Activated T-cell treated with anti-CD3 and anti-CD28 coated beads for 48 hours (primary cell): ENCODE measurements at regions not wholly inside any gene's neighbourhood (a gene's known extent, or its start where the extent isn't known, plus 50 kb on each side); places are given as distances from the start of the nearest gene placed in this dataset.
"Not testable (repeated sequence)": the region's sequence is repeated elsewhere in the genome, so short reads cannot be mapped to it uniquely, and the experiment has no call there.

Source experiments
- DNase-seq: peaks from one replicate; pipeline ENCODE4 v3.0.0-alpha.2; 2020; ENCODE audit warnings: low read depth

DNA sequence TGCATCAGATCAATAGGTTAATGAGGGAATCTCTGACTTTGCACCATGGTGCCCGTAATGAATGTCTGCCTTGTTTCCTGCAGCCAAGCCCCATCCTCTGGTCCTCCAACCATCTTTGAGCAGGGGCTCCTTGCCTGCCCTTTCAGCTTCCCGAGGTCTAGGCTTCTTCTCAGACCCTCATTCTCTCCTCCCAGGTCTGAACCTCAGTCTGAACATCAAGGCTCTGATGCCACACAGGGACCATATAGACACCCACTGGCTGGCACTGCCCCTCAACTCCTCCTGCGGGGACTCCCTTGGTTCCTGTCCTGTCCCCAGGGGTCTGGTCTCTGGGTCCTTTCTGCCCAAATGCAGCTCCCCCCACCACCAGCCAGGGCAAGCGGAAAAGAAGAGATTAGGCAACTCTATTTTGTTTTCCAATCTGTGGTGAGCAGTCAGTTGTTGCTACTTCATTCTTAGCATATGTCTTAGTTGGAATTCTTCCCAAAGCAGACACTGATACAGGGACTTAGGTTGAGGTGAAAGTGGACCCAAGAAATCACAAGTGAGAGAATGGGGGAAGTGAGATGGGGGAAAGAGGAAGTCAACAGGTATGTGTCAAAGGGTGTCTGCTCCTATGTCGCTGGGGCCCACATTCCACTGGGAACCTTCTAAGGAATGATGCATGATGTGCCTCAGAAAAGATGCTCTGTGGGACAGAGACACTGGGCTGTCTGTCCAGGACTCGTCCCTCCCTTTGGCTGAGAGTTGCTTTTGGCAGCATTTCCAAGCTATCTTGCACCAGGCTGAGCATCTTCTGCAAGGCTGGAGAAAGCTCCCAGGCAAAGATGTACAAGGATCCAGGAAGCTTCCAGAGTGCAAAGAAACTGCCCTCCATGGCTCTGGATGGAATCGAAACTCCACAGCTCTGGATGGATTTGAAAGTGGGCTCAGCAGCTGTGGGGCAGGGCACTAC lies 1096.5 kb upstream of the TMEM132C start:
- DNase-seq = no peak

DNA sequence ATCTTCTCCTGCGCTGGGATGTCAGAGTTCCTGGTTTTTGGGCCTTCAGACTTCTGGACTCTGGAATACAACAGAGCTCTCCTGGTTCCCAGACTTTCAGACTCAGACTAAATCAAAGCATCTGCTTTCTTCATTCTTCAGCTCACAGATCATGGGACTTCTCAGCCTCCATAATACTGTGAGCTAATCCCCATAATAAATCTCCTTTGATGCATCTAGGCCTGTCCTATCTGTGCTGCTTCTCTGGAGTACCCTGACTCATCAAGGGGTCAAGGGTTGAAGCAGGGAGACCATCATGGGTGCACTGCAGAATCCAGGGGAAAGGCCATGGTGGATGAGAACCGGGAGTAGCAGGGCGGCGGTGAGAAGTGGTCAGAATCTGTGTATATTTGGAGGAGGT lies 1094.1 kb upstream of the TMEM132C start:
- no peak for DNase-seq

DNA sequence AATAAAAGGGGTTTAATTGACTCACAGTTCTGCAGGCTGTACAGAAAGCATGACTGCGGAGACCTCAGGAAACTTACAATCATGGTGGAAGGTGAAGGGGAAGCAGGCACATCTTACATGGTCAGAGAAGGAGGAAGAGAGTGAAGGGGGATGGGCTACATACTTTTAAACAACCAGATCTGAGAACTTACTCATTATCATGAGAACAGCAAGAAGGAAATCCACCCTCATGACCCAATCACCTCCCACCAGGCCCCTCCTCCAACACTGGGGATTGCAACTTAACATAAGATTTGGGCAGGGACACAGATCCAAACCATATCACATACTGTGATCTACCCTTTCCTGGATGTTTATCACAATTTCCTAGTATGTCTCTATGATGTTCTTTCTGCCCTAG lies 1093.0 kb upstream of the TMEM132C start:
- not testable (repeated sequence) for DNase-seq

DNA sequence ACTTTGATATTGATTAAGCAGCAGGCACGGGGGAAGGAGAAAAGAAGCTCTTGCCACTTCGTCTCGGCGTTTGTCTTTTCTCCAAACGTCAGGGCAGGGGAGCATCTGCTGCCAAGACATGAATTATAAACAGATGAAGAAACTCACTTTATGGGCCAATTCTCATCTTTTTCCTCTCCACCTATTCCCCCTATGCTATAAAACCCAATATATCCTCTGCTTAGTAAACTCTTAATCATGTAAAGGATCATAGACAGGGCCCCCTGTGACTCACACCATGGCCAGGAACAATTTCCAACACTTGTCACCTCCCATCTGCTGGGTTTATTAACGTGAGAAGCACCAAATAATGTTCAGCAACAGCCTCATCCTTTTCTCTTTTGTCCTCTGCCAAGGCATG lies 1092.1 kb upstream of the TMEM132C start:
- DNase-seq = no peak

DNA sequence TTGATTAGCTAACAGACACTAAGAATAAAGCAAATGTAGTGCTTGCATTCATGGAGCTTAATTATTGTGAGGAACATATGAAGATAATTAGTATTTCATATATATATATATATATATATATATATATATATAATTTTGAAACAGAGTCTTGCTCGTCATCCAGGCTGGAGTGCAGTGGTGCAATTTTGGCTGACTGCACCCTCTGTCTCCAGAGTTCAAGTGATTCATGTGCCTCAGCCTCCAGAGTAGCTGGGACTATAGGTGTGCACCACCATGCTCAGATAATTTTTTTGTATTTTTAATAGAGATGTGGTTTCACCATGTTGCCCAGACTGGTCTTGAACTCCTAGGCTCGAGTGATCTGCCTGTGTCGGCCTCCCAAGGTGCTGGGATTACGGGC lies 1091.6 kb upstream of the TMEM132C start:
- DNase-seq = no peak

DNA sequence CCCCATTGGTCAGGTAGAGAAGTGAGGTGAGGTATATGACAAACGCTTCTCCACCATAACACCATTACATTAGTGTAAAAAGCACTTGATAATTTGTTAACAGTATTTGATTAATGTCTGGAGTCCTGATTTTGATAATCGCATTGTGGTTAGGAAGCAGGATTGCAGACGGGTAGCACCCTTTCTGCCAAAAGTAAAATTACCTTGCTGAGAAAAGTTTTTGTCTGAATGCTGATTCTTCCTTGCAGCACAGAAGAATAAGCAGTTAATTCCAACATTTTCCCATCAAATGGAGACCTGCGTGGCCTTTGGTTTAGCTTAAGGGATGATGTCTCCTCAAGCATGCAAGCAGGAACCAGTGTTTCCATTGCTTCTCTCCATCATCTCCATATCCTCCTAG lies 1090.2 kb upstream of the TMEM132C start:
- DNase-seq = no peak

DNA sequence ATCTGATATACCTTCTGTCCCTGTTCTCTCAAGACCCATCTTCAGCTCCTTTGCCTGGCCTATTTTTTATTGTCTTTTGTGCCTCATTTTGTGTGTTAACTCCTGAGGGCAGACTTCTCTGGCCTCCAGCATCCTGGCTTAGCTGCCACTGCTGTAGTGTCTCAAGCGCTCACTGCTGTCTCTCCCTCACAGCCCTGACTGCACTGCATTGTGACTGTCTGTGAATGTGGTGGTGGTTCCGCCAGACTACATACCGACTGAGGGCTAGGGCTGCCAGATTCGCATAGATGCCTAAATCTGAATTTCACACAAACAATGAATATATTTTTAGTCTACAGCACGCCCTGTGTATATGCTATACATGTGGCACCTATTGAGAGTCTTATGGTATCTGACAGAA lies 1088.9 kb upstream of the TMEM132C start:
- no peak for DNase-seq

DNA sequence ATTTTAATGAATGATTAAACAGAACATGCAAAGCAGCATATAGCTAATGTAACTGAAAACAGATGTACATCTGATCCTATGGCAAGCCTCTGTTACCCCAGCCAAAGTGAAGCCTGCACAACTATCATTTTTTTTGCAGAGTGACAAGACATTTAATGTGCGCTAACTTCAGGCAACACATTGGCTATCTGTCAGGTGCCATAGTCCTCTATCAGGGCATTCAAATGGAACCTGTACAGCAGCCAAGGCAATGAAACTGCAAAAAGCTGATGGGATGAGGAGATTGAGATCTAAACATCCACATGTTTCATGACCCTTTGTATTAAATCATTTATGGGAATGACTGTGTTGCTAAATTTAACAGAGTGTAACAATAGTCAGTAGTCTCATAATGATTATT lies 1088.5 kb upstream of the TMEM132C start:
- no peak for DNase-seq

DNA sequence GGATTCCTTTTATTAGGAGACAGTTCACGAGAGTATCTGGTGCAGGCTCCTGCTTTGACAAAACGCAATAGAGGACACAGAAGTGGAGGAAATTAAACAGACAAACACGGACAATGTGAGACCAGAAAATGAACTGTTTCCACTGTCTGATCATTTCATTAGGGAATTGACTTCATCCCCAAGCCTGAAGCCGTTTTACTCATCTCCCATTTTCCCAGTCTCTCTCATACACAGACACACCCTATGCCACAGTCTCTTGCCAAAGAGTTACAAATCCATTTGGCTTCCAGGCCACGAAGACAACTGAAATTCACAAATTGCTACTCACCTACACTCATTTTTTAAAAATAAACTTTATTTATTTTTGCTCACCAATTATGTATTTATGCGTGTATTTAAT lies 1087.8 kb upstream of the TMEM132C start:
- DNase-seq = no peak

DNA sequence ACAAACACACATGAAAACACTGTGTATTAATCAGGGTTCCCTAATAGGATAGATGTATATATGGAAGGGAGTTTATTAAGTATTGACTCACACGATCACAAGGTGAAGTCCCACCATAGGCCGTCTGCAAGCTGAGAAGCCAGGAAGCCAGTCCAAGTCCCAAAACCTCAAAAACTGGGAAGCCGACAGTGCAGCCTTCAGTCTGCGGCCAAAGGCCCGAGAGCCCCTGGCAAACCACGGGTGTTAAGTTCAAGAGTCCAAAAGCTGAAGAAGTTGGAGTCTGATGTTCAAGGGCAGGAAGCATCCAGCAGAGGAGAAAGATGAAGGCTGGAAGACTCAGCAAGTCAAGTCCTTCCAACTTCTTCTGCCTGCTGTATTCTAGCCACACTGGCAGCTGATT lies 1085.0 kb upstream of the TMEM132C start:
- DNase-seq = no peak

DNA sequence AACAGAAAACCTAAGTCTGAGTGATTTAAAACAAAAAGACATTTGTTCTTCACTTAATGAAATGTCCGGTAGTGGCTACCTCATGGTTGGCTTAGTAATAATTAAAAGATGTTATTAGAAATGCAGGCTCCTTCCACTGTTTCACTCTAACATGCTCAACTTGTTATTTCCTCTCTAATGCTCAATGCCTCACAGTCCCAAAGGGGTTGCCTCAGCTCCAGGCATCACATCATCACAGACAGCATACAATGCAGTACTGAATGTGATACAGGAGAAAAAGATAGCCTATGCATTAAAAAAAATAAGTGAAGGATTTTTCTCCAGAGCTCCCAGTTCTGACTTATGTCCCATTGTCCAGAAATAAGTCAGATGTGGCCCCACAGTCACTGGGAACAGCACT lies 1077.0 kb upstream of the TMEM132C start:
- DNase-seq = no peak

DNA sequence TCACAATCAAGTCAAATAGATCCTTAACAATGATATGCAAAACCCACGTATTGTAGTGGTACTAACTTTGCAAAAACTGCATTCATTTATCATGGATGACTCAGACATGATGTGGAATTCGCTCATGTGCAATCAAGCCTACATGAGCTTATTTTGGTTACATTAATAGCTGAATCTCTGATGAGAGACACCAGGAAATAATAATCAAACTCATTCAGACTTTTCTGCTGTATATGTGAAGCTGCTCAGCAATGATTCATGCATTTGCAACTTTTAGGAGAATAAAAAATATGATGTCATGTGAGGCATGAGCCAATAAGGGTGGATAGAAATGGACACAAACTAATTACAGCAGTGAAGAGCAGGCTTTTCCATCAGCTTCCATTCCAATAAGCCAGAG lies 1075.8 kb upstream of the TMEM132C start:
- DNase-seq = no peak

DNA sequence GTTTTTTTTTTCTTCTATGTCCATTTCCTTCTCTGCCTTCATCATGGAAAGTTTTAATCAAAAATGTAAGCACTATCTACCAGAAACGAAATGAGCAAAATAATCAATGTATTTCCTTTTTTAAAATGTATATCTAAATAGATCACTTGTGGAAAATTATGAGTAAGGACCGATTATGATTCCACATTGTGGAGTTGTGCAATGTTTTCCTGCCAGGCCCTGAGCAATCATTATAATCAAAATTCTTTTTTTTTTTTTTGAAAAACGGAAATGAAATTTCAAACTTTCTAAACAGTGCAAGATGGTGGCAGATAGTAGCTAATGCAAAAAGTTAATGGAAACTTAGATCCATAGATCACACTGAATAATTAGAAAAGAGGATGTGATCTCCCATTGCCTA lies 1074.6 kb upstream of the TMEM132C start:
- DNase-seq = no peak

DNA sequence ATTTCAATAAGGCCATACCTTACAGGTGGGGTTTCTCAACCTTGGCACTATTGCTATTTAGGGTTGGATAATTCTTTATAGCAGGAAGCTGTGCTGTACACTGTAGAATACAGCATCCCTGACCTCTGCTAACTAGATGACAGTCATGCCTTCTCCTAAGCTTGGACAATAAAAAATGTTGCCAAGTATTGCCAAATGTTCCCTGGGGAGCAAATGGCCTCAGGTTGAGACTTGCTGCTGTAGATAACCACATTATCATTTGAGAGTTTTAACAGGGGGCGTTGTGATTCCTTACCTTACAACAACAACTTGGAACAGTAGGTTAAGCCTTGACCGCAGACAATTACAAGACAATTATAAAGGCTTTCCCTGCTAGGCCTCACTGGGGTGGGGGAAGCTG lies 1073.6 kb upstream of the TMEM132C start:
- no peak for DNase-seq

DNA sequence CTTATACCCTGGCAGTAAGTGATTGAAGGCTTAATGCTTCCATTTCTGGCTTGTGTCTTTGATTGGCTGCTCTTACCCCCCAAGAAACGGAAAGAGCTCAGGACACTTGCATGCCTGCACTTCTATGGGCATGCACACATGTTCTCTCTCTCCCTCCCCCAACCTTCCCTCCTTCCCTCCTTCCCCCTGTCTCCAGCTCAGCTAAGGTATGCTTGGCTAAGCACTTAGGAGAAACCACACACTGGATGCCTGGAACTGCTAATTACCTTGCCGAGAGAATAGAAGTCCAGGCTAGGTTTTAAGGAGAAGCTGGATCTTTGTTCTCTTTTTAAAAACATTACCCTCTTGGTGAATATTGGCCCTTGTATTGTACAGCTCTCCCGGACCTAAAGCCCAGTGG lies 1072.8 kb upstream of the TMEM132C start:
- DNase-seq = no peak

DNA sequence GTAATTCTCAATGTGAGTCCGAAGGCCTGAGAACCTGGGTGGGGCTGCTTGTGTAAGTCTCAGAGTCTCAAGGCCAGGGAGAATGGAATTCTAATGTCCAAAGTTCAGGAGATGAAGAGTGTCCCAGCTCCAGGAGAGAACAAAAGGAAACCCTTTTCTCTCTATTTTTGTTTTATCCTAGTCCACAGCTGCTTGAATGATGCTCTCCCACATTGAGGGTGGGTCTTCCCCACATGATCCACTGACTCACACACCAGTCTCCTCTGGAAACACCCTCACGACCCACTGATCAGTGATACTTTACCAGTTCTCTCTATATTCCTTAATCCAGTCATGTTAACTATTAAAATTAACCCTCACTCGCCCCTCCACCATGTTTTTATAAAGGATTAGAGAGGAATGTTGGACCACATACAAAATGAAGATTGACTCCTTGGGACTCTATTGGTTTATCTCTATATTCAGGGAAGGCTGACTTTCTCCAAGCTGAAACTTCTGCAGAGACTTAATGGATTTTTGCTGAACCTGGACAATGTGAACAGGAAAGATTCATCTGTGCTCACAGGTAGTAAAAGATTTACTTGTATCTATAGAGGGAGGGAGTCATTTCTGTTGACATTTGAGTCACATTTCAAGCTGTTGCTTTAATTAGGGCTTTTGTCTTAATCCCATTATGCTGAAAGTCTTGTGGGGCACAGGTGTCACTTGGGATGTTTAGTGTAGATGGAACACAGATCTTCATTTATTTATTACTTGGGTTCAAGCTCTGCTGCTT lies 1061.0 kb upstream of the TMEM132C start:
- no peak for DNase-seq

DNA sequence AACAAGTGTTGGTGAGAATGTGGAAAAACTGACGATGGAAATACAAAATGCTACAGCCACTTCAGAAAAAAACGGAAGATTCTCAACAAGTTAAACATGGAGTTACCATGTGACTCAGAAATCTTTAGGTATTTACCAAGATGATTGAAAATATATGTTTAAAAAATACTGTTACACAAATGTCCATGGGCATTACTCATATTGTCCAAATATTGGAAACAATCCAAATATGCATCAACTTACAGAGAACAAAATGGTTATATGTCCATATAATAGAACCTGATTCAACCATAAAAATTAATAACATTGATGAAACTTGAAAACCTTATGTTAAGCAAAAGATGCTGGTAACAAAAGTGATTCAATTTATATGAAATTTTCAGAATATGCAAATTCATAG lies 1057.7 kb upstream of the TMEM132C start:
- no peak for DNase-seq

DNA sequence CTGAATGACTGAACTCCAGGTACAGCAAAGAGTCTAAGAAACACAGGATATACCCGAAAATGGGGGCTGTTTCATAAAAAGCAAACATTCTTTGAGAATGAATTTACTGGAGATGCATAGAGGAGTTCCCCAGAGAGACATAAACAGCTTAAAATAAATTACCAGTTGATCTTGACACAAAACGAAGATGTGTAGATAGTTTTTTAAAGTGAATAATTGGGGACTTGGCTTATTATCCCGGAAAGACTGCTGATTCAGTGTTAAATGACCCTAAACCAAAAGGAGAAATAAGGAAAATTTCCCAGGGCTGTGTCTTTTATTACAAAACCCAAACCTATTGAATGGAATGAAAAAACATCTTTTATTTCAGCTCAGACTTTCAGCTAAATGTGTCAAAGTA lies 1052.8 kb upstream of the TMEM132C start:
- DNase-seq = no peak

DNA sequence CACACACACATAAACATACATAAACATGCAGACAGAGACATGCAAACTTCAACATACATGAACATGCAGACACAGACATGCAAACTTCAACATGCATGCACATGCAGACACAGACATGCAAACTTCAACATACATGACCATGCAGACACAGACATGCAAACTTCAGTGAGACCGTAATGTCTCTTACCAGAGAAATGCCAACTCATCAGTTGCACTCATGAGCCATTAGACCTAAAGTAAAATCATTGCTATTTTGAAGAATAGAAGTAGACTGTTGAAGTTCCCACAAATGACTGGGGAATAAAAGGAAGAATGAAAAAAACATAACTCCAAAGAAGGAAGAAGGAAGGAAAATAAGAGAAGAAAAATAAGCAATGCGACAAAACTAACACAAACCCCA lies 1044.0 kb upstream of the TMEM132C start:
- DNase-seq = no peak

DNA sequence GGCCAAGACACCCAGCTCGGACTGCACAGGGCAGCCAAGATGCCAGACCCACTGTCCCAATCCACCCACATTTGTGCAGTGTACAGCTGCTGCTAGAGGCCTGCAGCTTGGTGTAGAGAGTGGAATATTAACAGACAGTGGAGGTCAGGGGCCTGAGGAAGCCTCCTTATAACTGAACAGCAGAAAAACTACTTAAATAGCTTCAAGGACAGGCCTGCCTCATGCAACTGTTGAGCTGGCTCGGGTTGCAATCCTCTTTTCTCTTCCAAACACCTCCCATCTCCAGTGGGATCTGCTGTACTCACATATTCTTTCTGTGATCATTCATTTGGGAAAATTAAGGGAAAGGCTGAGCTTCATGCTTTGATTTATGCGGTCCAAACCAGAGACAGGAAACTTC lies 1043.2 kb upstream of the TMEM132C start:
- DNase-seq = no peak

DNA sequence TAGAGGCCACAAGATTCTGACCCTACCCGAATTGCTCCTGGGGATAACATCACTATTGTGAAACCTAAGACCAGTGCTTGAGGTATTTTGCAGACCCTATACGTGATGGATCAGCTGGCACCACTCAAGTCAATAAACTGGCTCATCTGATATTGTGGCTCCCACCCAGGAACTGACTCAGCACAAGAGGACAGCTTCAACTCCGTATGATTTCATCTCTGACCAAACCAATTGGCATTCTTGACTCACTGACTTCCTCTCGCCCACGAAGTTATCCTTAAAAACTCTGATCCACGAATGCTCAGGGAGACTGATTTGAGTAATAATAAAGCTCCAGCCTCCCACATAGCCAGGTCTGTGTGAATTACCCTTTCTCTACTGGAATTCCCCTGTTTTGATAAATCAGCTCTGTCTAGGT lies 1036.1 kb upstream of the TMEM132C start:
- DNase-seq = no peak

DNA sequence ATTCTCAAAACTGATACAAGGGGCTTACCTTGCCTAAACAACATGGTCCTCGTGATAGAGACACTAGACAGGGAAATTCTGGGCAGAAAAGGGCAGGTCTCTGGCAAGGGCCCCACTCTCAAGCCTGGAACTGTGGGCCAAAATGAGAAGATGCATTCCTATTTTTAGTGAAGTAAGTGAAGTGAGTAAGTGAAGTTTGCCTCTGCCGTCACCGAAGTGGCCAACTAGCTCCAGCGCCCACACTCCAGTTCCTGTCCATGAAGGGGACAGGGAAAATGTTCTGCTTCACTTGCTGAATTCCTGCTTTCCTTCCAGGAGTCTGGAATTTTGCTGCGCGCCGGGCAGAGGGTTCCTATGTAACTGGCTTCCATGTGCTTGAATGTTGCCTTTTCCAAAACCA lies 1035.6 kb upstream of the TMEM132C start:
- DNase-seq = no peak

DNA sequence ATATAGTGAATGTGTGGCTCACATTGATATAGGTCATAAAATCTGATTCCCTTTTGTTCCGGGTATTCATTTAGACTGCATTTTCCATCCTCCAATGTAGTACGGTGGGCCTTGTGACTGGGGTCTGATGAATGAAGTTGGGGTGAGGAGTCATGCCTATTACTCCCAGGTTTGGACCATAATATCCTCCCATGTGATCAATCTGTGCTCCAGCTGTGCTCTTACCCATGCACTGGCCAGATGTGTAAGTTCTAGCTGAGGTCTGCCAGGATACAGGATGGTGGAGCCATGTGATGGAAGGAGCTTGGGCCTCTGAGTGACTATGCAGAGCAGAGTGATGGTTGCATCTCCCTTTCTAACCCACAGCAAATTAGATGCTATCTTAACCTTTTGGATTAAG lies 1034.0 kb upstream of the TMEM132C start:
- DNase-seq = no peak
